ENCODE measurements at regions not wholly inside any gene's neighbourhood (a gene's known extent, or its start where the extent isn't known, plus 50 kb on each side); places are given as distances from the start of the nearest gene placed in this dataset.
A peak's percentile ranks its signal among the peaks of the same experiment; 100 is the strongest.

DNA sequence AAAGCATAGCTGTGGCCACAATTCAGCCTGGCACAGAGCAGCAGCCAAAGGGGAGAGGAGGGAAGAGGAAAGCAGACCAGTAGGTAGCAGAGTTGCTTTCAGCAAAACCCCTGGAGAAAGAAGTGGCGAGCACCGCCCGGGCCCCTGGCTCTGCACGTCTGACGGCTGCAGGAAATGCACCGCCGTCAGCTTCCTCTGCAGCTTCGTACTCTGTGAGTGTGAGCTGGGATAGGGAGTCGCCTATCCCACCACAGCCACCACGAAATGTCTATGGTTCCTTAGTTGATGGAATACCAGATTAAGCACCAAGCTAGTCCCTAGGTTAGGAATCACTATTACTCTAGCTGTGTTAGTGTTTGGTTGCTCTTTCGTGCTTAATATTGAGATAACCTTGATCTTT lies 79.9 kb upstream of the NAA20 start:
- TF ChIP-seq, protein P1, sequence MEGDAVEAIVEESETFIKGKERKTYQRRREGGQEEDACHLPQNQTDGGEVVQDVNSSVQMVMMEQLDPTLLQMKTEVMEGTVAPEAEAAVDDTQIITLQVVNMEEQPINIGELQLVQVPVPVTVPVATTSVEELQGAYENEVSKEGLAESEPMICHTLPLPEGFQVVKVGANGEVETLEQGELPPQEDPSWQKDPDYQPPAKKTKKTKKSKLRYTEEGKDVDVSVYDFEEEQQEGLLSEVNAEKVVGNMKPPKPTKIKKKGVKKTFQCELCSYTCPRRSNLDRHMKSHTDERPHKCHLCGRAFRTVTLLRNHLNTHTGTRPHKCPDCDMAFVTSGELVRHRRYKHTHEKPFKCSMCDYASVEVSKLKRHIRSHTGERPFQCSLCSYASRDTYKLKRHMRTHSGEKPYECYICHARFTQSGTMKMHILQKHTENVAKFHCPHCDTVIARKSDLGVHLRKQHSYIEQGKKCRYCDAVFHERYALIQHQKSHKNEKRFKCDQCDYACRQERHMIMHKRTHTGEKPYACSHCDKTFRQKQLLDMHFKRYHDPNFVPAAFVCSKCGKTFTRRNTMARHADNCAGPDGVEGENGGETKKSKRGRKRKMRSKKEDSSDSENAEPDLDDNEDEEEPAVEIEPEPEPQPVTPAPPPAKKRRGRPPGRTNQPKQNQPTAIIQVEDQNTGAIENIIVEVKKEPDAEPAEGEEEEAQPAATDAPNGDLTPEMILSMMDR (IDR thresholded peaks at IDR 0.05), result no peak
- H3K4me3 ChIP-seq, result peak overlapping the region in 1 of 2 donors; percentile 5
- peaks cover 23 to 32% of the 10 kb centered on the region in 2 donors for H3K36me3 ChIP-seq
- H3K27ac ChIP-seq, result peak overlapping the region; percentile 29 to 41
- no peak for DNase-seq (ENCODE audit: low spot score in 2 of 2)
- intact Hi-C loops (cut with DNase I), result no loop called here
- H3K9me3 ChIP-seq, result no peaks in the 10 kb centered on the region
- peaks cover 0 to 2% of the 10 kb centered on the region in 2 donors for H3K4me1 ChIP-seq
- H3K27me3 ChIP-seq, result no peaks in the 10 kb centered on the region

DNA sequence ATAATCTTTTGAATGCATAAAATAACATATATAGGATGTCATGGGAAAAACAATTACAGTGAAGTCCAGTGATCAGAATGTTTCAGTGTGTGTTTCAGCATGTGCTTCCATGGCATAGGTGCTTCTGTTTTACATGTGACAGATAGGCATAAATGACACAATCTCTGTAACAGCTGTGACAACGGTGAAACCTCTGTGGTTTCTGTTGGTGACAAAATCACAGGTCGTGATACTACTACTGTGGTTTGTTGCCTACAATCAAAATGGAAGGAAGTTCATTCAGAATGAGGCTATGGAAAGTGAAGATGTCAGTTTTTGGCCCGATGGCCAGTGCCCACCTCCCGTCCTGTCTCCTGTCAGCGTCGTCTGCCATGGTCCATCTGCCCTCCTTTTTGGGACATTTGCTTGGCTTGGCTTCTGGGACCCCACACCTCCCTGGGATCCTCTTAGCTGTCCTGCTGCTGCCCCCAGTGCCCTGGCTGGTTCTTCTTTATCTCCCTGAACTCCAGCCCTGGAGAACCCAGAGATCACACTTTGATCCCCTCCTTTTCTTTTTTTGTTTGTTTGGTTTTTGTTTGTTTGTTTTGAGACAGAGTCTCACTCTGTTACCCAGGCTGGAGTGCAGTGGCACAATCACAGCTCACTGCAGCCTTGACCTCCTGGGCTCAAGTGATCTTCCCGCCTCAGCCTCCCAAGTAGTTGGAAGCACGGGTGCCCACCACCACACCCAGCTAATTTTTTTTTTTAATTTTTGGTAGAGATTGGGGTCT lies 79.3 kb upstream of the NAA20 start:
- Histone ChIP-seq H3K36me3 (peaks cover 23 to 32% of the 10 kb centered on the region in 2 donors), H3K27ac (peak overlapping the region in 1 of 2 donors; percentile 29), H3K4me1 (no peaks in the 10 kb centered on the region), H3K27me3 (no peaks in the 10 kb centered on the region), H3K9me3 (no peaks in the 10 kb centered on the region), H3K4me3 (peak overlapping the region in 1 of 2 donors; percentile 5)
- intact Hi-C loops (cut with DNase I), result no loop called here
- TF ChIP-seq, protein P1 (IDR thresholded peaks at IDR 0.05), result no peak
- no peak for DNase-seq (ENCODE audit: low spot score in 2 of 2)

DNA sequence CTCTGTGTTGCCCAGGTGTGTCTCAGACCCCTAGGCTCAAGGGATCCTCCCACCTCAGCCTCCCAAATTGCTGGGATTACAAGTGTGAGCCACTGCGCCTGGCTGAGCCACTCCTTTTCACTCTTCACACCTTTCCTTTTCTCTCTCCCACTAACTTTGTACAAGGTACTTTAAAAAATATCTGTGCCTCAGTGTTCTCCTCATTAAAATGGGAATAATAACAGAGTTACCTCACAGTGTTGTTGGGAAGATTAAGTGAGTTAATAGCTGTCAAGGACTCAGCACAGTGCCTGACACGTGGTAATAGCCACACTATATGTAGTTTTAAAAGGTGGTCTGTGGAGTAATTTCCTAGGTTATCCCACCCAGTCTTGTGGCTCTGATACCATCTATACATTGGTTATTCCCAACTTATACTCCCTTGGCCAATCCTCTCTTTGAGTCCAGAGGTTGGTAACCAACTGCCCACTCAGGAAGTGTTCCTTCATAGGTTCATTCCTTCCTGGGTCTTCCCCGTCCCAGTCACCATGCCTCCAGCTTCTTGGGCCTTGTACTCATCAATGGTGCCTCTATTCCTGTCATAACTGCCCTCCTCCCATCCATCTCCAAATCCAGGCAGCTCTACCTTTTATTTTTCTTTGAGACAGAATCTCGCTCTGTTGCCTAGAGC lies 78.6 kb upstream of the NAA20 start:
- peaks cover 23 to 32% of the 10 kb centered on the region in 2 donors for H3K36me3 ChIP-seq
- H3K4me1 ChIP-seq, result no peaks in the 10 kb centered on the region
- no peaks in the 10 kb centered on the region for H3K9me3 ChIP-seq
- no peak overlapping the region for H3K4me3 ChIP-seq
- intact Hi-C loops (cut with DNase I), result no loop called here
- TF ChIP-seq, protein P1 (IDR thresholded peaks at IDR 0.05), result no peak
- no peaks in the 10 kb centered on the region for H3K27me3 ChIP-seq
- DNase-seq (ENCODE audit: low spot score in 2 of 2), result no peak
- H3K27ac ChIP-seq, result no peak overlapping the region

DNA sequence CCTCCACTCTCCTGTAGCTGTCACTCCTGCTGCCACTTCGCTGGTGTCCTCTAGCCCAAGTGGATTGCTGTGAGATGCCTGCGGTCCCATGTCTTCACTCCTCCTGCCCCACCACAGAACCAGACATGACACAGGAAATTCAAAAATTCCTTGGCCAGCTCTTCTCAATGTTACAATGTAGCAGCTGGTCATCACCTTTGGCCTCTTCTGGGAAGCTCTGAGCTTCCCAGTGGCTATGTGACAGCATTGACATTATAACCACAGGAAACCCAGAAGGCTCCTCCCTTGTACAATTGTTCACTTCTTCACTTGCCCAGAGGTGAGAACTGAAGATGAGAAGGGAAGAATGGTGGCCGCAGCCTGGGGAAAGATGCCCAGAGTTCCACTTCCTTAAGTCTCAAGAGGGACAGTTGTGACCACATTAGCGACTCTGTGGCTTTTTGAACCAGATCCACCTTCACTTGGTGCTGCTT lies 76.1 kb upstream of the NAA20 start:
- no peak for DNase-seq (ENCODE audit: low spot score in 2 of 2)
- TF ChIP-seq, protein P1 (IDR thresholded peaks at IDR 0.05), result no peak
- peaks cover 17 to 23% of the 10 kb centered on the region in 2 donors for H3K36me3 ChIP-seq
- H3K9me3 ChIP-seq, result no peaks in the 10 kb centered on the region
- H3K27me3 ChIP-seq, result no peaks in the 10 kb centered on the region
- H3K4me1 ChIP-seq, result peaks cover 13 to 18% of the 10 kb centered on the region in 2 donors
- H3K27ac ChIP-seq, result peak overlapping the region; percentile 21 to 42
- no peak overlapping the region for H3K4me3 ChIP-seq
- intact Hi-C loops (cut with DNase I), result loop anchor here (10.0 kb wide), 1 partner anchor 56 kb away; no protein-coding TSS in a partner anchor

DNA sequence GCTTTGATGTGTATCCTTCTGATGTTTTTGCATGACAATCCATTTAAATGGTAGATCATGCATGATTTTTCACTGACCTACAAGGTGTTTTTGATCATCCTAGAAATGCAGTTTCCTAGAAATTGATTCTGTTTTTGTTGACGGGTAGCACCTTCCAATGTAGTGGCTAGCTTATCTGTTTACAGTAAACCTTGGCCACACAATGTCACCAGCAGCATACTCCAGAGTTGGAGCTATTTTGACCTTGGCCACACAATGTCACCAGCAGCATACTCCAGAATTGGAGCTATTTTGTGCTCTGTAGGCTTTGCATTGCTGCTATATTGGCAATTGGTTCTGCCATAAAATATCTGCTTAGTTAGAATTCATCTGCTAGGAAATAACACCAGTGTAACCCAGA lies 74.6 kb upstream of the NAA20 start:
- Histone ChIP-seq H3K4me3 (no peak overlapping the region), H3K27ac (peak overlapping the region; percentile 78 to 94)

More for the DNA sequence above, 74.6 kb upstream of the NAA20 start:
- no peak for DNase-seq (ENCODE audit: low spot score in 2 of 2)
- Histone ChIP-seq H3K36me3 (peaks cover 14 to 17% of the 10 kb centered on the region in 2 donors), H3K9me3 (no peaks in the 10 kb centered on the region), H3K4me1 (peaks cover 13 to 26% of the 10 kb centered on the region in 2 donors), H3K27me3 (no peaks in the 10 kb centered on the region)
- TF ChIP-seq, protein P1 (IDR thresholded peaks at IDR 0.05), result no peak
- intact Hi-C loops (cut with DNase I), result loop anchor here (10.0 kb wide), 1 partner anchor 58 kb away; no protein-coding TSS in a partner anchor
